ENCODE measurements at regions not wholly inside any gene's neighbourhood (a gene's known extent, or its start where the extent isn't known, plus 50 kb on each side); places are given as distances from the start of the nearest gene placed in this dataset.

DNA sequence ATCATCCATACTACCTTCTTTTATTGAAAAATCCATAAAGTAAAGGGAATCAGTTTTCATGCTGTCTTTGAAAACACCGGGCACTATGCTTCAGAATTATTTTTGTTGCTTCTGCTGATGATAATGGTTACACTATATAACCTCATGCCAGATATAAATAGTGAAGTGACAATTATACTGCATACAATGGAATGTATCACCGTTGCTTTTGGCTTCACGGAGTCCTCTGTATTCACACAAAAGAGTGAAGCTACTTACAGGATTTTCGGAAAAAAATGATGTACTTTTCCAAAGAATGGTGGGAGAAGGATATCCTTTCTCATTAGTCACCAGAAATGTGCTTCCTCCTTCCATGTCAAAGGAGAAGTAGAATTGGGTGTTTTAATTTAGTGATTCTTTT is 159.1 kb upstream of the PITX2 start:
- TF ChIP-seq CTCF (IDR thresholded peaks at IDR 0.05) = no peak
- no peak for TF ChIP-seq POLR2A (IDR thresholded peaks at IDR 0.05)

All from right lobe of liver (tissue), 4 donors.